Nephron (organoid): ENCODE measurements at regions not wholly inside any gene's neighbourhood (a gene's known extent, or its start where the extent isn't known, plus 50 kb on each side); places are given as distances from the start of the nearest gene placed in this dataset.
A peak's percentile ranks its signal among the peaks of the same experiment; 100 is the strongest.

Experiments
- H3K27ac Mint-ChIP-seq, 3 experiments: 2 replicates each; pipeline ENCODE4 v1.8.0; 2020; ENCODE audit warnings: mixed read lengths in 3 of 3, mild to moderate bottlenecking in 2 of 3, moderate library complexity in 1 of 3
- H3K27me3 Mint-ChIP-seq: 2 replicates; pipeline ENCODE4 v1.8.0; 2021; ENCODE audit warnings: low read depth, mild to moderate bottlenecking, moderate library complexity, mixed read lengths
- H3K36me3 Mint-ChIP-seq: 2 replicates; pipeline ENCODE4 v1.8.0; 2020; ENCODE audit warnings: low read depth, mixed read lengths
- H3K4me1 Mint-ChIP-seq: 2 replicates; pipeline ENCODE4 v1.8.0; 2020; ENCODE audit warnings: mixed read lengths
- H3K4me3 Mint-ChIP-seq, 3 experiments: 2 replicates each; pipeline ENCODE4 v1.8.0; 2020; ENCODE audit warnings: mild to moderate bottlenecking in 3 of 3, mixed read lengths in 3 of 3, moderate library complexity in 2 of 3
- H3K9me3 Mint-ChIP-seq: 2 replicates; pipeline ENCODE4 v1.8.0; 2020; ENCODE audit warnings: mixed read lengths
- CTCF ChIP-seq, 3 experiments: fragments of 200-600 bp; sonication (generic); IDR thresholded peaks; one replicate each; pipeline ENCODE4 v1.5.0; 2021; ENCODE audit warnings: antibody characterized with exemption in 3 of 3; ENCODE audit not compliant: unreplicated experiment in 3 of 3

GRCh38 chr5:164341056-164341619 is 835.7 kb downstream of the MAT2B start:
- TF ChIP-seq CTCF (IDR thresholded peaks at IDR 0.05; ENCODE audit: unreplicated experiment in 3 of 3): peak in 2 of 3 experiments; percentile 9 to 17
- Mint-ChIP-seq H3K27me3 (peaks cover 4% of the 10 kb centered on the region), H3K4me3 (no peak overlapping the region), H3K27ac (no peak overlapping the region), H3K36me3 (no peaks in the 10 kb centered on the region), H3K9me3 (no peaks in the 10 kb centered on the region), H3K4me1 (peaks cover 8% of the 10 kb centered on the region)

- no peaks in the 10 kb centered on the region for H3K9me3 Mint-ChIP-seq
- no peaks in the 10 kb centered on the region for H3K36me3 Mint-ChIP-seq
- H3K4me3 Mint-ChIP-seq: no peak overlapping the region
- no peak overlapping the region for H3K27ac Mint-ChIP-seq
- peaks cover 8% of the 10 kb centered on the region for H3K27me3 Mint-ChIP-seq
- no peak for TF ChIP-seq CTCF (IDR thresholded peaks at IDR 0.05; ENCODE audit: unreplicated experiment in 3 of 3)
- peaks cover 8% of the 10 kb centered on the region for H3K4me1 Mint-ChIP-seq
These were observed 839.9 kb downstream of the MAT2B start for GRCh38 chr5:164345173-164345849.

GRCh38 chr5:164345853-164346252 is 840.4 kb downstream of the MAT2B start:
- TF ChIP-seq CTCF (IDR thresholded peaks at IDR 0.05; ENCODE audit: unreplicated experiment in 3 of 3): no peak
- Mint-ChIP-seq H3K36me3 (no peaks in the 10 kb centered on the region), H3K27ac (no peak overlapping the region), H3K9me3 (no peaks in the 10 kb centered on the region), H3K4me3 (no peak overlapping the region), H3K4me1 (peaks cover 13% of the 10 kb centered on the region), H3K27me3 (peaks cover 8% of the 10 kb centered on the region)

- no peaks in the 10 kb centered on the region for H3K36me3 Mint-ChIP-seq
- H3K27ac Mint-ChIP-seq: no peak overlapping the region
- no peak overlapping the region for H3K4me3 Mint-ChIP-seq
- H3K27me3 Mint-ChIP-seq: peaks cover 8% of the 10 kb centered on the region
- no peaks in the 10 kb centered on the region for H3K9me3 Mint-ChIP-seq
- peaks cover 15% of the 10 kb centered on the region for H3K4me1 Mint-ChIP-seq
- no peak for TF ChIP-seq CTCF (IDR thresholded peaks at IDR 0.05; ENCODE audit: unreplicated experiment in 3 of 3)
These were observed 841.6 kb downstream of the MAT2B start for GRCh38 chr5:164346785-164347630.

GRCh38 chr5:164350236-164350635 is 844.8 kb downstream of the MAT2B start:
- H3K4me3 Mint-ChIP-seq: no peak overlapping the region
- TF ChIP-seq CTCF (IDR thresholded peaks at IDR 0.05; ENCODE audit: unreplicated experiment in 3 of 3): no peak
- no peaks in the 10 kb centered on the region for H3K9me3 Mint-ChIP-seq
- H3K36me3 Mint-ChIP-seq: no peaks in the 10 kb centered on the region
- peaks cover 25% of the 10 kb centered on the region for H3K4me1 Mint-ChIP-seq
- peaks cover 7% of the 10 kb centered on the region for H3K27me3 Mint-ChIP-seq
- H3K27ac Mint-ChIP-seq: no peak overlapping the region
